HG03432 (cell line): ENCODE measurements at regions not wholly inside any gene's neighbourhood (a gene's known extent, or its start where the extent isn't known, plus 50 kb on each side); places are given as distances from the start of the nearest gene placed in this dataset.

Experiments
- ATAC-seq: cut with Tn5 transposase; IDR thresholded peaks from one replicate; pipeline ENCODE4 v1.9.1; 2021; ENCODE audit warnings: mild to moderate bottlenecking, moderate library complexity; ENCODE audit not compliant: unreplicated experiment

GRCh38 chr1:175829845-175830244 lies 86.5 kb upstream of the TNR start:
- ATAC-seq = no peak

- ATAC-seq = no peak
Observed at GRCh38 chr1:175826705-175827104, 83.3 kb upstream of the TNR start.

- ATAC-seq = no peak
Observed at GRCh38 chr1:175824079-175824478, 80.7 kb upstream of the TNR start.

GRCh38 chr1:175823406-175823805 lies 80.0 kb upstream of the TNR start:
- no peak for ATAC-seq

GRCh38 chr1:175822580-175822979 lies 79.2 kb upstream of the TNR start:
- ATAC-seq = no peak

- no peak for ATAC-seq
Observed at GRCh38 chr1:175820456-175821025, 77.1 kb upstream of the TNR start.

- no peak for ATAC-seq
Observed at GRCh38 chr1:175818929-175819328, 75.5 kb upstream of the TNR start.

- ATAC-seq = no peak
Observed at GRCh38 chr1:175817445-175817844, 74.0 kb upstream of the TNR start.

GRCh38 chr1:175814885-175815284 lies 71.5 kb upstream of the TNR start:
- no peak for ATAC-seq

- ATAC-seq = no peak
Observed at GRCh38 chr1:175812936-175813335, 69.5 kb upstream of the TNR start.

GRCh38 chr1:175810305-175810704 lies 66.9 kb upstream of the TNR start:
- no peak for ATAC-seq

- no peak for ATAC-seq
Observed at GRCh38 chr1:175808999-175809398, 65.6 kb upstream of the TNR start.

- no peak for ATAC-seq
Observed at GRCh38 chr1:175808573-175808972, 65.2 kb upstream of the TNR start.

- no peak for ATAC-seq
Observed at GRCh38 chr1:175804561-175804960, 61.2 kb upstream of the TNR start.

- no peak for ATAC-seq
Observed at GRCh38 chr1:175803413-175803812, 60.0 kb upstream of the TNR start.

- no peak for ATAC-seq
Observed at GRCh38 chr1:175802407-175803123, 59.2 kb upstream of the TNR start.

GRCh38 chr1:175801979-175802378 lies 58.6 kb upstream of the TNR start:
- no peak for ATAC-seq

GRCh38 chr1:175797576-175797975 lies 54.2 kb upstream of the TNR start:
- no peak for ATAC-seq

- ATAC-seq = no peak
Observed at GRCh38 chr1:175794586-175794985, 51.2 kb upstream of the TNR start.

- no peak for ATAC-seq
Observed at GRCh38 chr1:175793617-175794016, 50.2 kb upstream of the TNR start.
